Kidney glomerular epithelial cell (primary cell): ENCODE measurements at regions not wholly inside any gene's neighbourhood (a gene's known extent, or its start where the extent isn't known, plus 50 kb on each side); places are given as distances from the start of the nearest gene placed in this dataset.

ENCODE experiments used
- DNase-seq: peaks from one replicate; lab custom pipeline; 2025; lab: John Stamatoyannopoulos, UW

DNA sequence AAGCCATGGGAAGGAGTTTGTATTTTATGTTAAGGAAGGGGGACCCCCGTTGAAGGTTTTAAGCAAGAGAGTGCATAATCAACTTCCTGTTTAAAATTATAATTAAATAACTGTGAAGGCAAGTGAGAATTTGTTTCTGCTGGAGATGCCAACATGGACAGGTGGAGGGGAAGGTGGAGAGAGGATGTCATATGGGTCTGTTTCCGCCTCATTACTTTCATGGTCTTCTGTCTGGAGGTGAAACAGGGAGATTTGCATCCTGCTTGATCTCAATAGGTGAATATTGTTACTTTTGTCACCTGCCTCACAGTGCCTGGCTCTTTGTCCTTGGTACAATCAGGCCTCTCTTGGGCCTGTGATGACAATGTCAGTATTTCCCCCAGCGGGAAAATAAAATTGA is 300.6 kb upstream of the LMCD1 start:
- no peak for DNase-seq

GRCh38 chr3:8201886-8202285 is 299.7 kb upstream of the LMCD1 start:
- DNase-seq, result no peak

DNA sequence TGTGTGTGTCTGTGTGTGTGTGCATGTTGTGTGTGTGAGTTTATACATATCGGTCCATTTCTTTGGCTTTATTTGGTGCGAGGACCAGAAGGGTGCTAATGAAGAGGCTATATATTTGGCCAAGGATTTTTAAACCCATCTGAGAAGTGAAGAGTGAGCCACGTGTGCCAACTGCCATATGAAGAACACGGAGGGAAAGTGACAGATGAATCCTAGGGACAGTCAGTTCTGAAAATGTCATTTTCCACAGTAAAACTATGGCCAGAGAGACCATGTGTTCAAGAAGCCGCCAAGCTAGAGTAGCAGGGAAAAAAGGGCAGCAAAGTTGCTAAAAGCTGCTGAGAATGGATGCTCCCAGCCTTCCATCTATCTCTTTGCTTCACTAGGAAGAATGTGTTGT is 297.3 kb upstream of the LMCD1 start:
- no peak for DNase-seq

- DNase-seq, result no peak
These were observed 296.6 kb upstream of the LMCD1 start for GRCh38 chr3:8204853-8205650.

DNA sequence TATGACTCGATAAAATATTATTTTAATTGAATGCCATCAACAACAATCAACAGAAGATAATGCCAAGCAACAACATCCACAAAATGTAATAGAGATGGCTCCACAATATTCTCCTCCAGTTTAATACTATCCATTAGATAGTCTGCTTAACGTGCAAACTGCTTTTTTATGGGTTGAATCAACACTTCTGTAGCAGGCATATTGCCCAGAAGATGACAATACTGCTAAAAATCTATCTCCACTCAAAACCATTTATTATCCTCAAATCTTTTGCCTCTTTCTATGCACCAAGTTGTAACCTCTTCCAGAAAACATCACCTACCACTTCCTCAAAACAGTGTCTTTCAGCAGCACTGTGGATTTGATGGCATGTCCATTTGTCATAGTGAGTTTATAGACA is 295.7 kb upstream of the LMCD1 start:
- DNase-seq, result no peak

DNA sequence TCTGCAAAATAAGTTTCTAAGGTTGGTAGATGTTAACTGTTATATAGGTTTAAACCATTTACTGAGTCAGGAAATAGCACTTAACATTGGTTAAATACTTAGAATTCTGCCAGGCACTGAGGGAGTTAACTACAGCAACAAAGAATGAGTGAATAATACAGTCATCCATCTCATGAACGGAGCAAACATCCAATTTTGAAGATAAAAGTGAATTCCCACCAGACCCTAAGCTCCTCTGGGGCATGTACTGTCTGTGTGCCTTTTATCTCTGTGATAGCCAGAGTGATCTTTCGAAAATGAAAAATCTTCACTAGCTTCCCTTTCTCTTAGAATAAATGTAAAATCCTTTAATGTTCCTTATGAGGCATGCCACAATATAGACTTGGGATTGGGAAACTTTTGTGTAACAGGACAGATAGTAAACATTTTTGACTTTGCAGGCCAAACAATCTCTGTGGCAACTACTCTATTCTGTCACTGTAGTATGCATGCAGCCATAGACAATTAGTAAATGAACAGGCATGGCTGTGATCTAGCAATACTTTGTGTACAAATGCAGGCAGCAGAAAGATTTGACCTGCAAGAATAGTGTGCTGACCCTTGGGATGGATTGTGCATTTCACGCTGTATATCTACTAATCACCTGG is 294.5 kb upstream of the LMCD1 start:
- DNase-seq, result no peak

DNA sequence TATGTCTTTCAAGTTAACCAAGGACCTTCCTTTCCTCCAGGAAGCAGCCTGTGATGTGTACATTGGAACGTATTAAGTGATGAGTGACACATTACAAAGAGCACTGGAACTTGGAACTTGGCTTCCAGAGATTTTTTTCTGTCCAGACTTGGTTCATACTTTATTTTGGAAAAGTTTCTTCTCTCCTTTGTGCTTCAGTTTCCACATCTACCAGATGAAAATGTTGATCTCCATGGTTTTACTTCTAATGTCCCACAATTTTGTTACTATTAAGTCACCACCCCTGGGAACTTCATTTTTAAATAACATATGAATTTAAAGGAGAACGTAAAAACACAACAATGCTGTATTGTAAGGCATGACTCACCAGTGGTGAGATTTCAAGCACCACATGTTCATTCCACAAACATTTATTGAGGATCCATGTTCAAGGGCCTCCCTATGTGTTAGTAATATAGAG is 290.7 kb upstream of the LMCD1 start:
- no peak for DNase-seq

DNA sequence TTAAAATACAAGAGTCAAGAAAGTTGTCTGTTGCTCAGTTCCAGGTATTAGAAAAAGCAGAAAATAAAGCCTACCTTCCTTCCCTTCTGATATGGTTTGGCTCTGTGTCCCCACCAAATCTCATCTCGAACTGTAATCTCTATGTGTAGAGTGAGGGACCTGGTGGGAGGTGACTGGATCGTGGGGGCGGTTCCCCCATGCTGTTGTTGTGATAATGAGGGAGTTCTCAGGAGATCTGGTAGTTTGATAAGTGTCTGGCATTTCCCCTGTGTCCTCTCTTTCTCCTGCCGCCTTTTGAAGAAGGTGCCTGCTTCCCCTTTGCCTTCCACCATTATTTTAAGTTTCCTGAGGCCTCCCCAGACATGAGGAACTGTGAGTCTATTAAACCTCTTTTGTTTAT is 288.8 kb upstream of the LMCD1 start:
- DNase-seq, result no peak

GRCh38 chr3:8213286-8213685 is 288.3 kb upstream of the LMCD1 start:
- DNase-seq, result no peak

- DNase-seq, result no peak
These were observed 285.8 kb upstream of the LMCD1 start for GRCh38 chr3:8215821-8216220.

DNA sequence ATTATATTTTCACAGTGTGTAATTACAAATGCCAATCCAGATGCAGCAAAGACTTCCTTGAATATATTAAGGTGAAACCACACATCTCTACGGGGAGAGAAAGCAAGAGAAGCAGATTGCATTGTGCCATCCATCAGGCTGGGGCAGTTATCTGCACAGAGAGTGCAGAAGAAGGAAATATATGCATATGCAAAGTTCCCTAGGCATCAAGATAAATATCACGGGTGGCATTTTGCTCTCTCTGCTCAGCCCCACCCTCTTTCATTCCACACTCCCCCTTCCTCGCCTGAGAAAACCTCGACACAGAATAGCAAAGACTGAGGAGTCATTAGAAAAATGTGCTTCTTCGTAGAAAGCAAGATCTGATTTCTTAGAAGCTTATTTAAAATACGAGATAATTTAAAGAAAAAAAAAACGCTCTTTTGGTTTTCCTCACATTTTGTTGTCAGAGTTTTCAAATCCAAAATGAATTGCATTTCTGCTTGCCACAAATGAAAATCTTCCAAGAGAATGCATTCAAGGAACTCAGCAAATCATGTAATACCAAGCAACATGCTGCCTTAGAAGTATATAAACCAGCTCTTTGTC is 283.2 kb upstream of the LMCD1 start:
- DNase-seq, result no peak

DNA sequence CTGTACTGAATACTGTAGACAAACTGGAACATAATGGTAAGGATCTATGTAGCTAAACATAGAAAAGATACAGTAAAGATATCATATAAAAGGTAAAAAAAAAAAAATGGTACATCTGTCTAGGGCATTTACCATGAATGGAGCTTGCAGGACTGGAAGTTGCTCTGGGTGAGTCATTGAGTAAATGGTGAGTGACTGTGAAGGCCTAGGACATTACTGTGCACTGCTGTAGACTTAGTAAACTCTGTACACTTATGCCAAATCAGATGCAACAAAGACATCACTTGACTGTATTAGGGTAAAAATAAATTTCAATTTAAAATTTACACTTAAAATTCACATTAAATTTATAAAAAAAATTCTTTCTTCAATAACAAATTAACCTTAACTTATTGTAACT is 281.3 kb upstream of the LMCD1 start:
- DNase-seq, result no peak

DNA sequence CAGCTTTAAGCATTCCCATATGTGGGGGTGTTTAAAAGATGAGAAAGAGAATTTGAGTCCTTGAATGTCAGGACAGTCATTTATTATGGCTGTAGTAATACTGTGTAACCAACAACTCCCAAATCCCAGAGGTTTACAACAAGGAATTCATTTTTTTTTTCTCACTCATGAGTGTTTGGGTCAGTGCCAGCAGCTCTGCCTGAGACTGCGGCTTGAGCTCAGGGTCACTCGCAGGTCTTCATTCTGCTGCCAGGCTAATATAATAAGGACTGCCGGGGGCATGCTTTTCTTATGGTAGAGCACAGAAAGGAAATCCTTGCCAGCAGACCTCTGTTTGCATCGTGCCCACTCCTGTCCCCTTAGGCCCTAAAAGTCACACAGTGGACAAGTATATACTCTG is 277.9 kb upstream of the LMCD1 start:
- no peak for DNase-seq

GRCh38 chr3:8224941-8225340 is 276.7 kb upstream of the LMCD1 start:
- DNase-seq, result no peak

GRCh38 chr3:8233938-8234337 is 267.7 kb upstream of the LMCD1 start:
- no peak for DNase-seq

- DNase-seq, result no peak
These were observed 265.4 kb upstream of the LMCD1 start for GRCh38 chr3:8236264-8236663.

DNA sequence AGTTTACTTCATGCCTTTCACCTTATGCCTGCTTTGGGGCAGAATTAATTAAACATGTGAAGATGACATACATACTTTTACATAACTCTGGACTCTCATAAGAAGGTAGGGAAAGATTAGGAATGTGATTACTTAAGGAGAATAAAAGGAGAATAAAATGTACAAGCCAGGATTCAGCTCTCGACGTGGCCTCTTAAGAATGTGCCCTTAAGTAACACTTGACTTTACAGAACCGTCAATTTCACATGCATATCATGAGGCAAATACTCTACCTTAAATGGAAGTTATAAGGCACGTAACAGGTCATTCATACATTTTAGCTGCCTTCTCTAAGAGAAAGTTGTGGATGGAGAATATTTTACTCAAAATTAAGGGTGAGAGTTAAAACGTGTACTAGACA is 263.7 kb upstream of the LMCD1 start:
- DNase-seq, result no peak

DNA sequence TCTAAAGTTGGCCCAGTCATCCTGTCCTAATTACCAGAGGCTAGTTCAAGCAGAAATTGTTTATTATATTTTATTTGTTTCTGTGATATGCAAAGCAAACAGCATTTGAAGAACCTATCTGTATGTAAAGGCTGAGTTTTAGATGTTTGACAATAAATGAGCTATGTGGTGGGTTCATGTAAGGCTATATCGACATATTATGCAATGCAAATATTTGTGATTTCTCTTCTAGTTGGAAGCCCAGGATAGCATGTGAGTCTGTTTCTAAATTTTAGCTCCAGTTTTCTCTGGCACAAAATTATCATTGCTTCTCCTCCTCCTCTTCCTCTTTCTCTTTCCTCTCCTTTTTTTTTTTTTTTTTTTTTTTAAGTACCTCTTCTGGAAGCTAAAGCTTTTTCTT is 263.2 kb upstream of the LMCD1 start:
- DNase-seq, result no peak

- DNase-seq, result no peak
These were observed 262.5 kb upstream of the LMCD1 start for GRCh38 chr3:8239095-8239494.

GRCh38 chr3:8239718-8240695 is 261.6 kb upstream of the LMCD1 start:
- peak; percentile 47 for DNase-seq

DNA sequence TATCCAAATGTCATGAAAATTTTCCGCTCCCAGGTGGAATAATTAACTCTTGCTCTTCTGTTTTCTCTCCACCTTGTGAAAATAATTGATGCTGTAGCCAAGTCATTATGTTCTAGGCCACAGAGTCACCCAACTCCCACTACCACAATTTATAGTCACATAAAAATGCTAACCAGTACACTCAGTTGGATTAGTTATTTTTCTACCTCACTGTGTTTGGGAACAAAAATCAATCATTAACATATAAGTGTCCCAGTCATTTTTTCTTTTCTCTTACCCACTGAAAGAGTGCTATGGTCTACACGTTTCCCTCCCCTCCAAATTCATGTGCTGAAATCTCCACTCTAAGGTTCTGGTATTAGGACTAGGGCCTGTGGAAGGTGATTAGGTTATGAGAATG is 255.6 kb upstream of the LMCD1 start:
- DNase-seq, result no peak

DNA sequence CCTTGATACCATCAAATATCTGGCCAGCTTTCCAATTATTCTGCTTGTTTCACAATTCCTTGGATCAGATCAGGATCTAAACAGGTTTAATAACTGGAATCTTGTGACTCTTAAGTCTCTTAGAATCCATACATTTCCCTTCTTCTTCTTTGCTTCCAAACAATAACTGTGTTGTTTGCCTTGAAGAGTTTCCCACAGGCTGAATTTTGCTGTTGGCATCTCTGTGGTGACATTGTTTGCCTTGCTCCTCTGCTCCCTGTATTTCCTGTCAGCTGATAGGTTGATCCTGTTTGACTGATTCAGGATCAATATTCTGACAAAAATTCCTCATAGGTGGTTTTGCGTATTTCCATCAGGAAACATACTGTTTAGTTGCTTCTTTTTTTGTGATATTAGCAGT is 248.4 kb upstream of the LMCD1 start:
- no peak for DNase-seq
